Aorta (tissue), 5 donors: ENCODE measurements at regions not wholly inside any gene's neighbourhood (a gene's known extent, or its start where the extent isn't known, plus 50 kb on each side); places are given as distances from the start of the nearest gene placed in this dataset.

Experiments used
- ATAC-seq: fragments of 200-7000 bp; cut with Tn5 transposase; one replicate; pipeline ENCODE4 v1.9.1; 2022; ENCODE audit warnings: moderate library complexity; ENCODE audit not compliant: low FRiP score
- DNase-seq, 2 donors: peaks; one replicate each; pipeline ENCODE4 v3.0.0-alpha.2; 2020
- H3K27ac ChIP-seq, 2 donors: one replicate each; pipeline ENCODE4 v1.5.1; 2013; ENCODE audit warnings: low read length in 2 of 2, mild to moderate bottlenecking in 2 of 2, moderate library complexity in 2 of 2, control low read depth in 1 of 2, inconsistent platforms in 1 of 2, low read depth in 1 of 2
- H3K27me3 ChIP-seq, 2 donors: one replicate each; pipeline ENCODE4 v1.6.1; 2013; ENCODE audit warnings: control low read depth in 1 of 2, low read length in 1 of 2, mild to moderate bottlenecking in 1 of 2, moderate library complexity in 1 of 2; ENCODE audit not compliant: insufficient read depth in 2 of 2, control insufficient read depth in 1 of 2
- H3K36me3 ChIP-seq, 2 donors: one replicate each; pipeline ENCODE4 v1.6.1; 2013; ENCODE audit warnings: control low read depth in 1 of 2, low read length in 1 of 2, mild to moderate bottlenecking in 1 of 2; ENCODE audit not compliant: insufficient read depth in 2 of 2, control insufficient read depth in 1 of 2
- H3K4me1 ChIP-seq, 2 donors: one replicate each; pipeline ENCODE4 v1.6.1; 2013; ENCODE audit warnings: low read length in 2 of 2, control low read depth in 1 of 2, mild to moderate bottlenecking in 1 of 2, moderate library complexity in 1 of 2; ENCODE audit not compliant: insufficient read depth in 2 of 2, control insufficient read depth in 1 of 2
- H3K4me3 ChIP-seq, 2 donors: one replicate each; pipeline ENCODE4 v1.5.1; 2013; ENCODE audit warnings: low read length in 2 of 2, control low read depth in 1 of 2, mild to moderate bottlenecking in 1 of 2
- H3K9me3 ChIP-seq: one replicate; pipeline ENCODE4 v1.6.1; 2013; ENCODE audit warnings: mild to moderate bottlenecking, low read length; ENCODE audit not compliant: control insufficient read depth
- WGBS, 2 donors: extraction: QIAGEN DNeasy Blood & Tissue Kit; methylation state at CpG; one replicate each; pipeline ENCODE4 v1.1.7; 2013; 5-methylcytosine and 5-hydroxymethylcytosine counted together
- intact Hi-C, 2 donors: fragments of 100-400 bp; cut with DNase I; formaldehyde crosslinking; loops; one replicate each; pipeline versions ENCODE4 v1.14.2 to v1.15.0; 2022
- donor health status: healthy with polysubstance abuse.
- donor health status: Bipolar disorder and iron deficiency.
- donor health status: DM: no; HTN: no; CAD: no.
- donor health status: DM: no; HTN: no; CAD: no.
- donor health status: DM: yes; HTN: yes; CAD: no.

DNA sequence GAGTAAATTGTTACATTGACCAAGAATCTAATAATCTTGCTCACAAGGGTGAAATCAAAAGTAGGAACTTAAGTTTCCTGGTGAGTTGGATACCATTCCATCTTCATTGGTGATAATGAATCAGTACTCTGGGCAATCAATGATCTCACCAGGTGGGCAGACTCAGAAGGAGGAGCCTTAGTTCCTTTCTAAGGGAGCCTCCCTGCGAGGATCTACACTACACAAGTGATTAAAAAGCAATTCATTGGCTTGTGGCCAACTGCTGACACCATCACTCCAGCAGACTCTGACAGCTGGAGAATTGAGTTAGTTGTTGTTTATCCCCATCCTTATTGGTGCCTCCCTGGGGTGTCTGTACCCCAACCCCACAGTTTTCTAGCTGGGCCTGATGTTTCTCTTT lies 84.1 kb upstream of the VANGL1 start:
- 97 to 100% methylated on average over 1 of the region's 1 CpG for WGBS, 2 donors
- Histone ChIP-seq H3K4me1 (no peaks in the 10 kb centered on the region), H3K4me3 (no peak overlapping the region), H3K36me3 (no peaks in the 10 kb centered on the region), H3K27ac (no peak overlapping the region), H3K9me3 (no peaks in the 10 kb centered on the region), H3K27me3 (no peaks in the 10 kb centered on the region)
- no peak for DNase-seq
- no peak for ATAC-seq
- intact Hi-C loops: no loop called here

DNA sequence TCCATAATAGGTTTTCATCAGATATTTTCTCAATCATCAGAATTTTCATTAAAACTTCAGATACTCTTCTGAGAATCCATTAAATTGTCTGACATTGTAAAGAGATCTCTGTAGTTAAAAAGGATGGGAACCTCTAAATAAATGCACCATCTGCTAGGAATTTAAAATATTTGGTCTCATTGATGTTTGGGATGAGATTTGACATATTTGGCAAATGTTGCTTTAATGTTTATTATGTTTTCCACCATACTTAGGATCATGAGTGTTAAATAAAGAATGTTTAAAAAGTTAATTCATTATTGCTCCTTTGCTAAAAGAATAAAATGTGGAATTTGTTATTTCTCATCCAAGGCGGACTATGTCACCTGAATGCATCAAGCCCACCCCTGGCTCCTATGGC lies 85.5 kb upstream of the VANGL1 start:
- WGBS, 2 donors: 70 to 94% methylated on average over 1 of the region's 1 CpG
- Histone ChIP-seq H3K27ac (no peak overlapping the region), H3K27me3 (no peaks in the 10 kb centered on the region), H3K4me3 (no peak overlapping the region), H3K4me1 (no peaks in the 10 kb centered on the region), H3K9me3 (no peaks in the 10 kb centered on the region), H3K36me3 (no peaks in the 10 kb centered on the region)
- ATAC-seq (no peak), DNase-seq (no peak)
- intact Hi-C loops: no loop called here

DNA sequence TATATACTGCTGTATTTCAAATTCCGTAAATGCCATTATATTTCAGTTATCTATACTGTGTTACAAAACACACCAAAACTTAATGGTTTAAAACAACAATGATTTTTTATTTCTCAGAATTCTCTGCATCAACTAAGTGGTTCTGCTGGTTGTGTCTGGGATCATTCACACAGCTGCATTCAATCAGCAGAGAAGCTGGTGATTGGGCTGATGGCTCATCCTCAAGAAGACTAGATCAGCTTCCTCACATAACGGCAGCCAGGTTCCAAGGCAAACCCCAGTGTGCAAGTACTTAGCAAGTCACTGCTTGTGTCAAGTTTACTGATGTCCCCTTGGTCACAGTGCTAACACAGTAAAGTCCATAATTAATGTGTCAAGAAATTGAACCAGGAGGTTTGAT lies 86.3 kb upstream of the VANGL1 start:
- 31 to 56% methylated on average over 2 of the region's 2 CpGs for WGBS, 2 donors
- intact Hi-C loops: no loop called here

DNA sequence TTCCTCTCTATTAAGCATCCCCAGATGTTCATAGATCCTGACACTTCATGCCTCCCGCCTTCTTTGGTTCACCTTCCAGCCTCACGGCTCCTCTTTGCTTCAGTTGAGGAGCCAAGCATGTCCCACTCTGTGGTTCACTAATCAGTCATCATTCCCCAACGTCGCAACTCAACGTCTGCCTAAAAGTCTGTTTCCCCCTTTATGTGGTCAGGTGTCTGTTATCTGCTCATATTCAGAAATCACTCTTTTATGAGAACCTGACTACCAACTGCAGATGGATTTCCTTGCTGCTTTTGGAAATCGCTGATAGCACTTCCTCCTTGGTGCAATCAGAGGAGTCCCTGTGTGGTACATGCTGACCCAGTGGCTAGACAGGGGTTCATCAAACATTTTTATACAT lies 94.1 kb upstream of the VANGL1 start:
- 75 to 78% methylated on average over 6 of the region's 6 CpGs for WGBS, 2 donors
- Histone ChIP-seq H3K36me3 (no peaks in the 10 kb centered on the region), H3K9me3 (no peaks in the 10 kb centered on the region), H3K4me3 (no peak overlapping the region), H3K27ac (no peak overlapping the region), H3K27me3 (no peaks in the 10 kb centered on the region), H3K4me1 (no peaks in the 10 kb centered on the region)
- ATAC-seq (no peak), DNase-seq (no peak)
- intact Hi-C loops: loop anchor here in 1 of 2 donors (5.0 kb wide), 1 partner anchor 45 kb away; no protein-coding TSS in a partner anchor

More for the DNA sequence above, 86.3 kb upstream of the VANGL1 start:
- DNase-seq: no peak
- H3K4me3 ChIP-seq: no peak overlapping the region
- ATAC-seq: no peak
- no peaks in the 10 kb centered on the region for H3K36me3 ChIP-seq
- no peak overlapping the region for H3K27ac ChIP-seq
- no peaks in the 10 kb centered on the region for H3K4me1 ChIP-seq
- no peaks in the 10 kb centered on the region for H3K27me3 ChIP-seq
- no peaks in the 10 kb centered on the region for H3K9me3 ChIP-seq

DNA sequence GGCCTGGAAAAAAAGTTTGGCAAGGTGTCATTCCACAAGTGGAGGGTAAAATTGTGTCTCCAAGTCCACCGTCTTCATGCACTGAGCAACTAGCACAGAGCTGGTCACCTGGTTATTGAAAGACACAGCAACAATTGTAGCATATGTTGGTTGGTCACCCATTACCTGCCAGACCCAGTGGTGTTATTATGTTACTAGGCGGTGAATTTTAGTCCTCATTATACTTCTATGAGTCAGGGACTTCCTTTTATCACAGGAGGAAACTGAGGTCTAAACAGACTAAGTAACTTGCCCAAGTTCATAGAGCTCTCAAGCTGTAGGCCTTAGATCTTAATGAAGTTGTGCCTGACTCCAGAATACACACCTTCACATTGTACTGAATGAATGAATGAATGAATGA lies 94.9 kb upstream of the VANGL1 start:
- DNase-seq (no peak), ATAC-seq (no peak)
- 68 to 85% methylated on average over 2 of the region's 2 CpGs for WGBS, 2 donors
- intact Hi-C loops: loop anchor here in 1 of 2 donors (5.0 kb wide), 1 partner anchor 45 kb away; no protein-coding TSS in a partner anchor
- H3K9me3 ChIP-seq: no peaks in the 10 kb centered on the region
- H3K27me3 ChIP-seq: no peaks in the 10 kb centered on the region
- no peak overlapping the region for H3K27ac ChIP-seq
- H3K4me3 ChIP-seq: no peak overlapping the region
- no peaks in the 10 kb centered on the region for H3K4me1 ChIP-seq
- H3K36me3 ChIP-seq: no peaks in the 10 kb centered on the region

DNA sequence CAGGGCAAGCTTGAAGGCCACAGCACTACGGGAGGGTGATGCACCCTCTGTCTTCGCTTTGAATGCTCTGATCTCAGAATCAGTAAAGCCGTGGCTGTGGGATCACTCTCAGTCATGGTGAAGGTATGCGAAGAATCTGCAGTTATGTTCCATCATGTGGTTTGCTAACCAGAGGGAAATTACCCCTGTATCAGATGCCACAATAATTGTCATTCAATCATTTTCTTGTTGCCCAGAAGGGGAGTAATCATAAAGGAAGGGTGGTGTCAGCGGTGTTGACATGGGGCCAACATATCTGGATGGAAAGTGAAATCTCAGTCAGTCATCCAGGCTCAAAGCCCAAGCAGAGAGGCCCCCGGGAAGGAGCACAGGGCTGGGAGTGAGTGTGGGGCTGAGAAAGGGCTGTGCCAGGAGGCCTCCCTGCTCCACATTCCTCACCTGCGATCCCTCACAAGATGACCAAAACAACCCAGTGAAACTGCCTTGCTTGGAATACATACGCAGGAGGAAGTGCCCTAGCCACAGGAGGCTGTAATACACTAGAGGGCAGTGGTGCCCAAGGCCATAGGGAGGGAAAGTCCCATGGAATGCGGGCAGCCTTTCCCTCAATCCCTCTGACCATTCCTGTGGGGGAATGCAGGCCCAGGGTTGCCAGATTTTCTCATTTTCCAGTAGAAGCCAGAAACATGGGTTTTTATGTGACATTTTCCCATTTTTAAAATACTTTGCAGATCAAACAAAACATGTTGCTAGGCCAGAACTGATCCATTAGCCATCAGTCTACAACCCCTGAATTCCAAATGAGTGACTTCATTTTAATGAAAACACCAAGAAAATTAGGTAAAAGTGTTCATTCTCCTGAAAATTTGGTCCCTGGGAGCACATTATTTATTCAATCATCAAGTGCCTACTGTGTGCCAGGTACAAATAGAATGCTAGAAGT lies 95.7 kb upstream of the VANGL1 start:
- H3K36me3 ChIP-seq: no peaks in the 10 kb centered on the region
- intact Hi-C loops: loop anchor here in 1 of 2 donors (5.0 kb wide), 1 partner anchor 46 kb away; no protein-coding TSS in a partner anchor

DNA sequence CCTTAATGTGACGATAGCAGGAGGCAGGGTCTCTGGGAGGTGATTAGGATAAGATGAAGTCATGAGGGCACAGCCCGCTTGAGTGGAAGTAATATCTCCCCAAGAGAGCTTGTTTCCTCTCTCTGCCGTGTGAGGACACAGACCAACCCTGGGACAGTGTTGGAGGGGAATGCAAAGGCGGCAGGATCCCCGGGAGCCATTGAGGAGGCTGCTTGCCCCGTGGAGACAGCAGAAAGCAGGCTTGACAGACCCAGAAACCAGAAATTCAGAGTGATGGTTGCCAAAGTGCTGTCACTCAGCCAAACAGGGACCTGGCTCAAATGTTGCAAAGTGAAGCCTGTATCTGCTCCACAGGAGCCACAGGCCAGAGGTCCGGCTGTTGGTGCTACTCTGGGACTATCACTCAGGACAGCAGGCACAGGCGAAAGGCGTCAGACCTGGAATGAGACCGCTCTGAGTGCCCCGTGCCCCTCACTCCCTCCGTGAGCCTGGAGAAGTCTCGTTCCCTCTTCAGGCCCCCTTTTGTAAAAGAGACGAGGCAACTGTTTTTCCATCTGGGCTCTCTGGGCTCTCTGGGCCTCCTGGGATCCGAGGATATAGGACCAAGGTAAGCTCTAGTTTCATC lies 96.6 kb upstream of the VANGL1 start:
- no peaks in the 10 kb centered on the region for H3K4me1 ChIP-seq
- 70 to 77% methylated on average over 15 of the region's 15 CpGs for WGBS, 2 donors
- H3K4me3 ChIP-seq: no peak overlapping the region
- H3K36me3 ChIP-seq: no peaks in the 10 kb centered on the region
- H3K27me3 ChIP-seq: no peaks in the 10 kb centered on the region
- DNase-seq: no peak
- ATAC-seq: no peak
- intact Hi-C loops: loop anchor here in 1 of 2 donors (5.0 kb wide), 1 partner anchor 47 kb away; no protein-coding TSS in a partner anchor
- no peak overlapping the region for H3K27ac ChIP-seq
- no peaks in the 10 kb centered on the region for H3K9me3 ChIP-seq

More for the DNA sequence above, 95.7 kb upstream of the VANGL1 start:
- 30 to 41% methylated on average over 9 of the region's 9 CpGs for WGBS, 2 donors
- H3K27me3 ChIP-seq: no peaks in the 10 kb centered on the region
- H3K4me3 ChIP-seq: no peak overlapping the region
- H3K27ac ChIP-seq: peak overlapping the region in 1 of 2 donors; percentile 43
- ATAC-seq (peak; percentile 53), DNase-seq (peak; percentile 54 to 75)
- H3K9me3 ChIP-seq: no peaks in the 10 kb centered on the region
- no peaks in the 10 kb centered on the region for H3K4me1 ChIP-seq

DNA sequence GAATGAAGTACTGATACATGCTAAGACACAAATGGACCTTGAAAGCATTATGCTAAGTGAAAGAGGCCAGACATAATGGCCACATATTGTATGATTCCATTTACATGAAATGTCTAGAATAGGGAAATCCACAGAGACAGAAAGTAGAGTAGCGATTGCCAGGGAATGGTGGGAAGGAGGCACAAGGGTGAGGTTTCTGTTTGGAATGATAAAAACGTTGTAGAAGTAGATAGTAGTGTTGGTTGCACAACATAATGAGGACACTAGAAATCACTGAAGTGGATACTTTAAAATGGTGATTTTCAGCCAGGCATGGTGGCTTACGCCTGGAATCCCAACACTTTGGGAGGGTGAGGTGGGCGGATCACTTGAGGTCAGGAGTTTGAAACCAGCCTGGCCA lies 97.6 kb upstream of the VANGL1 start:
- no peaks in the 10 kb centered on the region for H3K36me3 ChIP-seq
- H3K27ac ChIP-seq: no peak overlapping the region
- no peak overlapping the region for H3K4me3 ChIP-seq
- intact Hi-C loops: no loop called here
- H3K4me1 ChIP-seq: no peaks in the 10 kb centered on the region
- no peaks in the 10 kb centered on the region for H3K9me3 ChIP-seq
- ATAC-seq (no peak), DNase-seq (no peak)
- WGBS, 2 donors: 90 to 91% methylated on average over 4 of the region's 4 CpGs
- H3K27me3 ChIP-seq: no peaks in the 10 kb centered on the region
